Prostate gland (tissue), 2 donors: ENCODE measurements at regions not wholly inside any gene's neighbourhood (a gene's known extent, or its start where the extent isn't known, plus 50 kb on each side); places are given as distances from the start of the nearest gene placed in this dataset.

Experiments
- POLR2A ChIP-seq: fragments of 450-650 bp; IDR thresholded peaks from one replicate; pipeline ENCODE4 v1.6.1; 2016; ENCODE audit warnings: antibody characterized with exemption, mild to moderate bottlenecking
- POLR2AphosphoS5 ChIP-seq: sonication (generic); formaldehyde crosslinking; IDR thresholded peaks from one replicate; pipeline ENCODE4 v1.6.1; 2017; ENCODE audit warnings: antibody characterized with exemption
- TF ChIP-seq, protein P1 (sequence below), 4 experiments: fragments of 200-600 bp in 2 of 4; fragments of 450-650 bp in 2 of 4; sonication (generic) in 2 of 4; IDR thresholded peaks; 1 replicate in 3 of 4; 2 replicates in 1 of 4; pipeline ENCODE4 v1.5.1; 2016 to 2019; ENCODE audit warnings: antibody characterized with exemption in 4 of 4, mild to moderate bottlenecking in 2 of 4, moderate library complexity in 2 of 4

DNA sequence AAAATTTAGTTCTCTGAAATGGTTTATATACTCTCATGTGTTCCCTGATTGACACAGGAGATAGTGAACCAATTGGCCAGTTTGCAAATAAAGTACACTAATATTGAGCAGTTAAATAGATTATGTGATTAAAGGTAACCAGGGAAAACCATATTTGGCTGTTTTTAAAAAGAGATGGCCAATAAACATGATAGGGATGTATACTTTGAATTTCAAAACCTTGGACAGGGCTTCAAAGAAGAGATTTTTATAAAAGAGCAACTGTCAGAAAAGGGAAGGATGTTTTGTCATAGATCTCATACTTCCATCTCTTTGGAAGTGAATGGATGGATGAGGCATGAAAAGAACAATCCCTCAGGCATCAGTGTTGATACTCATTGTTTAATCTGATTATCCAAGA lies 825.3 kb downstream of the STIM2 start:
- TF ChIP-seq, protein P1, sequence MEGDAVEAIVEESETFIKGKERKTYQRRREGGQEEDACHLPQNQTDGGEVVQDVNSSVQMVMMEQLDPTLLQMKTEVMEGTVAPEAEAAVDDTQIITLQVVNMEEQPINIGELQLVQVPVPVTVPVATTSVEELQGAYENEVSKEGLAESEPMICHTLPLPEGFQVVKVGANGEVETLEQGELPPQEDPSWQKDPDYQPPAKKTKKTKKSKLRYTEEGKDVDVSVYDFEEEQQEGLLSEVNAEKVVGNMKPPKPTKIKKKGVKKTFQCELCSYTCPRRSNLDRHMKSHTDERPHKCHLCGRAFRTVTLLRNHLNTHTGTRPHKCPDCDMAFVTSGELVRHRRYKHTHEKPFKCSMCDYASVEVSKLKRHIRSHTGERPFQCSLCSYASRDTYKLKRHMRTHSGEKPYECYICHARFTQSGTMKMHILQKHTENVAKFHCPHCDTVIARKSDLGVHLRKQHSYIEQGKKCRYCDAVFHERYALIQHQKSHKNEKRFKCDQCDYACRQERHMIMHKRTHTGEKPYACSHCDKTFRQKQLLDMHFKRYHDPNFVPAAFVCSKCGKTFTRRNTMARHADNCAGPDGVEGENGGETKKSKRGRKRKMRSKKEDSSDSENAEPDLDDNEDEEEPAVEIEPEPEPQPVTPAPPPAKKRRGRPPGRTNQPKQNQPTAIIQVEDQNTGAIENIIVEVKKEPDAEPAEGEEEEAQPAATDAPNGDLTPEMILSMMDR (IDR thresholded peaks at IDR 0.05) = no peak
- TF ChIP-seq POLR2A = no peak
- TF ChIP-seq POLR2AphosphoS5 = no peak
